22Rv1 (cell line): ENCODE measurements at regions not wholly inside any gene's neighbourhood (a gene's known extent, or its start where the extent isn't known, plus 50 kb on each side); places are given as distances from the start of the nearest gene placed in this dataset.

Experiments used
- ZFX ChIP-seq: fragments of 450-650 bp; IDR thresholded peaks from 2 replicates; pipeline ENCODE4 v1.6.1; 2017; ENCODE audit warnings: antibody characterized with exemption, borderline replicate concordance
- TF ChIP-seq, protein P1 (sequence below): fragments of 450-650 bp; IDR thresholded peaks from 2 replicates; pipeline ENCODE4 v1.5.1; 2017; ENCODE audit warnings: mild to moderate bottlenecking

DNA sequence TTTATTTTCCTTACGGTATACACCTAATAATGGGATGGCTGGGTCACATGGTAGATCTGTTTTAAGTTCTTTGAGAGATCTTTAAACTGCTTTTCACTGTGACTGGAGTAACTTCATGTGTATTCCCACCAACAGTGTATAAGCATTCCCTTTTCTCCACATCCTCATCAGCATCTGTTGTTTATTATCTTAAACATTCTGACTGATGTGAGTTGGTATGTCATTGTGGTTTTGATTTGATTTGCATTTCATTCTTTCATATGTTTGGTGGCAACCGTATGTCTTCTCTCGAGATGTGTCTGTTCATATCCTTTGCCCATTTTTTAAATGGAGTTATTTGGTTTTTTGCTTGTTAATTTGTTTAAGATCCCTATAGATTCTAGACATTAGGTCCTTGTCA lies 114.8 kb downstream of the DDX3Y start:
- no peak for TF ChIP-seq ZFX
- TF ChIP-seq, protein P1, sequence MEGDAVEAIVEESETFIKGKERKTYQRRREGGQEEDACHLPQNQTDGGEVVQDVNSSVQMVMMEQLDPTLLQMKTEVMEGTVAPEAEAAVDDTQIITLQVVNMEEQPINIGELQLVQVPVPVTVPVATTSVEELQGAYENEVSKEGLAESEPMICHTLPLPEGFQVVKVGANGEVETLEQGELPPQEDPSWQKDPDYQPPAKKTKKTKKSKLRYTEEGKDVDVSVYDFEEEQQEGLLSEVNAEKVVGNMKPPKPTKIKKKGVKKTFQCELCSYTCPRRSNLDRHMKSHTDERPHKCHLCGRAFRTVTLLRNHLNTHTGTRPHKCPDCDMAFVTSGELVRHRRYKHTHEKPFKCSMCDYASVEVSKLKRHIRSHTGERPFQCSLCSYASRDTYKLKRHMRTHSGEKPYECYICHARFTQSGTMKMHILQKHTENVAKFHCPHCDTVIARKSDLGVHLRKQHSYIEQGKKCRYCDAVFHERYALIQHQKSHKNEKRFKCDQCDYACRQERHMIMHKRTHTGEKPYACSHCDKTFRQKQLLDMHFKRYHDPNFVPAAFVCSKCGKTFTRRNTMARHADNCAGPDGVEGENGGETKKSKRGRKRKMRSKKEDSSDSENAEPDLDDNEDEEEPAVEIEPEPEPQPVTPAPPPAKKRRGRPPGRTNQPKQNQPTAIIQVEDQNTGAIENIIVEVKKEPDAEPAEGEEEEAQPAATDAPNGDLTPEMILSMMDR, result no peak
